Mesodermal cell (in vitro differentiated cells): ENCODE measurements at regions not wholly inside any gene's neighbourhood (a gene's known extent, or its start where the extent isn't known, plus 50 kb on each side); places are given as distances from the start of the nearest gene placed in this dataset.

Experiments used
- H3K27ac ChIP-seq: 2 replicates; pipeline ENCODE4 v1.7.0; 2013; ENCODE audit warnings: mild to moderate bottlenecking, low read depth, low read length, moderate library complexity; ENCODE audit not compliant: severe bottlenecking
- H3K36me3 ChIP-seq: 2 replicates; pipeline ENCODE4 v1.7.1; 2013; ENCODE audit warnings: mild to moderate bottlenecking, low read length, moderate library complexity; ENCODE audit not compliant: control insufficient read depth, insufficient read depth
- H3K4me1 ChIP-seq: one replicate; pipeline ENCODE4 v1.7.1; 2013; ENCODE audit warnings: mild to moderate bottlenecking, low read length; ENCODE audit not compliant: insufficient read depth, control insufficient read depth, poor library complexity, severe bottlenecking
- H3K4me3 ChIP-seq: 2 replicates; pipeline ENCODE4 v1.7.0; 2013; ENCODE audit warnings: low read length, control low read depth, mild to moderate bottlenecking; ENCODE audit not compliant: insufficient read depth, poor library complexity, severe bottlenecking; ENCODE audit errors: extremely low read depth
- H3K9me3 ChIP-seq: 2 replicates; pipeline ENCODE4 v1.7.1; 2013; ENCODE audit warnings: mild to moderate bottlenecking, low read length, moderate library complexity; ENCODE audit not compliant: control insufficient read depth
- WGBS, 2 experiments: methylation state at CpG; one replicate each; pipeline ENCODE4 v1.1.5; 2013; ENCODE audit warnings: missing lambda C conversion rate in 2 of 2; ENCODE audit not compliant: insufficient coverage in 2 of 2; 5-methylcytosine and 5-hydroxymethylcytosine counted together

GRCh38 chr7:137172105-137172590, 171.4 kb downstream of the PTN start:
- Histone ChIP-seq H3K4me1 (no peaks in the 10 kb centered on the region), H3K36me3 (no peaks in the 10 kb centered on the region), H3K27ac (no peak overlapping the region), H3K4me3 (no peak overlapping the region), H3K9me3 (no peaks in the 10 kb centered on the region)
- no CpG with 5 or more reads among the region's 1 CpG for WGBS, 2 experiments

GRCh38 chr7:137169282-137169698, 174.2 kb downstream of the PTN start:
- Histone ChIP-seq H3K27ac (no peak overlapping the region), H3K4me3 (no peak overlapping the region), H3K4me1 (no peaks in the 10 kb centered on the region), H3K9me3 (no peaks in the 10 kb centered on the region), H3K36me3 (no peaks in the 10 kb centered on the region)
- 7 to 13% methylated on average over 5 to 6 of the region's 8 CpGs for WGBS, 2 experiments

DNA sequence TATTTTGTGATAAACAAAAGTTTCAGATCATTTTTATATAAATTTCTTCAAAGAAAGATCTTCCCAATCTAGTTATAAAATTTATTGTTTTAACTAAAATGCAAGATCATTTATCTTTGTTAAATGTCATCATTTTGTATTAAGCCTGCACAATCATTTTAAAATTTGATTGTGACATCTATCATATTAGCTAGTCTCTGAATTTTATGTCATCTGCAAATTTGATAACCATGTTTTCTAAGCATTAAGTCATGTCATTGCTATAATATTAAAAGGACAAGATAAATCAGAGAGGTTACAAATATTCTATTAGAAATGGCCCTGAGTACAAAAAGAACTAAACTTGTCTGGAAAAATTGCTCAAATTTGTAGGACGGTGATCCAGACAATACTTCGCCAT, 175.9 kb downstream of the PTN start:
- Histone ChIP-seq H3K9me3 (no peaks in the 10 kb centered on the region), H3K36me3 (no peaks in the 10 kb centered on the region), H3K4me1 (no peaks in the 10 kb centered on the region), H3K4me3 (no peak overlapping the region), H3K27ac (no peak overlapping the region)
- no CpG with 5 or more reads among the region's 2 CpGs for WGBS, 2 experiments

DNA sequence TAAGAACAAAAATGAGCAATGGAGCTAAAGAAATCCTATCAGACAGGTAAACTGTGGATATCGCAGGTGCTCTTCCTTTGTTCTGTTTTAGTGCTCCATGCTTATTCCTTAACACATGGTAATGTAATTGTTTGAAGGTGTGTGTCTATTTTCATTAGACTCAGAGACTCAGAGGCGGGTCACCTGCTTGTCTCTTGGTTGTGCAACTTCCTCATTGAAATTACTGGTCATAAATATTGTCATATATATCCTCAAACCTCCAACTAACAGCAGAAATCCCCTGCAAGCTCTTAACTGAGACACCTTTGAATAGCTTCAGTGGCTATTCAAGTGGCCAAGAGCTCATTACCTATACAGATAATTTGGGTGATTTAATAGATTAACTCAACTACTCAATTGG, 177.2 kb downstream of the PTN start:
- Histone ChIP-seq H3K36me3 (no peaks in the 10 kb centered on the region), H3K9me3 (no peaks in the 10 kb centered on the region), H3K27ac (no peak overlapping the region), H3K4me3 (no peak overlapping the region), H3K4me1 (no peaks in the 10 kb centered on the region)
- 100% methylated on average over 1 of the region's 2 CpGs for WGBS, 2 experiments

DNA sequence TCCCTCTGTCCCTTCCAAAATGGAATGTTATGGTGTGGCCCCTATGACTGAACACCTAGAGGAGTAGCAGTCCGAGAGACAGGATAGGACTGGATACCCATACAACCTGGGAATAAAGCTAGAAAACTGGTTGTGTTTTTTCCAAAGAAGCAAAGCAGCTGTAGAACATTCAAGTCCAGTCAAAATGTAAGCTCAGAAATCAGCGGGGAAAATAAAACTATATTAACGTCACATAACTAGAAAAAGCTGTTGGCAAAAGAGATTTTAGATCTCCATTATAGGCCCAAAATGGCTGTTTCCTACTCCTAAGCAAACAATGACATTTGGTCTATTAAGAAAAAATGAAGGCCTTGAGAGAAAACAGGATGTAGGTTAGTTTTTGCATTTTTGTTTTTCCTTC, 177.7 kb downstream of the PTN start:
- Histone ChIP-seq H3K4me1 (no peaks in the 10 kb centered on the region), H3K36me3 (no peaks in the 10 kb centered on the region), H3K4me3 (no peak overlapping the region), H3K9me3 (no peaks in the 10 kb centered on the region), H3K27ac (no peak overlapping the region)
- WGBS, 2 experiments: 100% methylated on average over 1 of the region's 3 CpGs; no CpG with 5 or more reads in 1 of the 2 experiments

DNA sequence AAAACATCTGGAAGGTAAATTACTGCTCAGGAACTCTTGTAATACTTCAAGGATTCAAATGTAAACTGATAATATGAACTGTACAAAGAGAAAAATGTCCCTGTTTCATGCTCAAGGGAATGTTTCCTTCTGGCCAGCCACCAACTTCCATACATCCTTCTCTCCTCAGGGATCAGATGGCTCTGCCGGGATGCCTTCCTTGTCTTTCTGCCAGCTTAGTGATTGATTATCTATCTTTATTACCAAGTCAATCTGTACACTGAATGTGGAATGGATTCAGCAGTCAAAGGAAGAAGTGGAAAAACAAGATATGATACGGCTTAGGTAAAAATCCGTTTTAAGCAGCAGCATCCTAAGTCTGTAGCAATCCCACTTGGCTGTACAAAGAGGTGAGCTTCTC, 178.3 kb downstream of the PTN start:
- Histone ChIP-seq H3K4me3 (no peak overlapping the region), H3K9me3 (no peaks in the 10 kb centered on the region), H3K27ac (no peak overlapping the region), H3K4me1 (no peaks in the 10 kb centered on the region), H3K36me3 (no peaks in the 10 kb centered on the region)
- 92% methylated on average over 2 of the region's 3 CpGs; no CpG with 5 or more reads in 1 of the 2 experiments for WGBS, 2 experiments

GRCh38 chr7:137164251-137164650, 179.3 kb downstream of the PTN start:
- Histone ChIP-seq H3K27ac (no peak overlapping the region), H3K9me3 (no peaks in the 10 kb centered on the region), H3K4me3 (no peak overlapping the region), H3K4me1 (no peaks in the 10 kb centered on the region), H3K36me3 (no peaks in the 10 kb centered on the region)
- 92 to 97% methylated on average over 5 to 12 of the region's 21 CpGs for whole genome bisulfite sequencing, 2 experiments

GRCh38 chr7:137160236-137160635, 183.3 kb downstream of the PTN start:
- Histone ChIP-seq H3K36me3 (no peaks in the 10 kb centered on the region), H3K4me3 (no peak overlapping the region), H3K27ac (no peak overlapping the region), H3K4me1 (no peaks in the 10 kb centered on the region), H3K9me3 (no peaks in the 10 kb centered on the region)
- 100% methylated on average over 2 of the region's 4 CpGs; no CpG with 5 or more reads in 1 of the 2 experiments for WGBS, 2 experiments

GRCh38 chr7:137157256-137157655, 186.3 kb downstream of the PTN start:
- Histone ChIP-seq H3K9me3 (no peaks in the 10 kb centered on the region), H3K27ac (no peak overlapping the region), H3K36me3 (no peaks in the 10 kb centered on the region), H3K4me1 (no peaks in the 10 kb centered on the region), H3K4me3 (no peak overlapping the region)
- no CpG with 5 or more reads among the region's 1 CpG for WGBS, 2 experiments

DNA sequence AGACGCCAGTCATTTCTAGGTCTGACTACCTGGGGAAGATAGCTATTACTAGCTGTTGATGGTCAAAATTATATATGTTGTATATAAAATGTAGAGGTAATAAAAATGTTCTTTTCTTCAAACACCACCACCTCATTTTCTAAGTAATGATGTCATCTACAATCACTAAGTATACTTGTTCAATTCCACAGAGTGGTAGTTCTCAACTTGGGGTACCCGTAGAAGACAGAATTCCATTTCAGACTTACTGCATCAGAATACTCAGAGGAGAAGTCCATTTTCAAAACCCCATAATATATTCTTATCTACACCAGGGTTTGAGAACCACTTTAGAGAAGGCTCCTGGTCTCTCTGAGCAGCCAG, 191.9 kb downstream of the PTN start:
- WGBS, 2 experiments: 75 to 100% methylated on average over 1 of the region's 2 CpGs
- Histone ChIP-seq H3K36me3 (no peaks in the 10 kb centered on the region), H3K9me3 (no peaks in the 10 kb centered on the region), H3K27ac (no peak overlapping the region), H3K4me3 (no peak overlapping the region), H3K4me1 (no peaks in the 10 kb centered on the region)

- no peaks in the 10 kb centered on the region for H3K9me3 ChIP-seq
- no peak overlapping the region for H3K4me3 ChIP-seq
- 60% methylated on average over 1 of the region's 5 CpGs; no CpG with 5 or more reads in 1 of the 2 experiments for WGBS, 2 experiments
- H3K36me3 ChIP-seq: no peaks in the 10 kb centered on the region
- H3K27ac ChIP-seq: peak overlapping the region; percentile 60
- H3K4me1 ChIP-seq: peaks cover under 1% of the 10 kb centered on the region
These were observed 192.4 kb downstream of the PTN start for GRCh38 chr7:137151041-137151689.
